ENCODE measurements at regions not wholly inside any gene's neighbourhood (a gene's known extent, or its start where the extent isn't known, plus 50 kb on each side); places are given as distances from the start of the nearest gene placed in this dataset.
"Not testable (repeated sequence)": the region's sequence is repeated elsewhere in the genome, so short reads cannot be mapped to it uniquely, and the experiment has no call there.

GRCh38 chr20:53685070-53685595 lies 91.5 kb upstream of the ZNF217 start:
- DNase-seq, result no peak

GRCh38 chr20:53683506-53683905 lies 89.9 kb upstream of the ZNF217 start:
- no peak for DNase-seq

- DNase-seq, result no peak
These were observed 87.9 kb upstream of the ZNF217 start for GRCh38 chr20:53681352-53682212.

- DNase-seq, result no peak
These were observed 86.1 kb upstream of the ZNF217 start for GRCh38 chr20:53679597-53680309.

- no peak for DNase-seq
These were observed 85.5 kb upstream of the ZNF217 start for GRCh38 chr20:53678990-53679596.

GRCh38 chr20:53678315-53678989 lies 84.8 kb upstream of the ZNF217 start:
- no peak for DNase-seq

- no peak for DNase-seq
These were observed 84.0 kb upstream of the ZNF217 start for GRCh38 chr20:53677447-53678314.

GRCh38 chr20:53676987-53677386 lies 83.3 kb upstream of the ZNF217 start:
- no peak for DNase-seq

GRCh38 chr20:53676519-53676822 lies 82.8 kb upstream of the ZNF217 start:
- DNase-seq, result no peak

GRCh38 chr20:53672484-53673129 lies 79.0 kb upstream of the ZNF217 start:
- DNase-seq, result no peak

GRCh38 chr20:53671370-53671769 lies 77.7 kb upstream of the ZNF217 start:
- DNase-seq, result no peak

GRCh38 chr20:53669517-53670313 lies 76.1 kb upstream of the ZNF217 start:
- DNase-seq, result not testable (repeated sequence)

- DNase-seq, result no peak
These were observed 75.4 kb upstream of the ZNF217 start for GRCh38 chr20:53668992-53669391.

- no peak for DNase-seq
These were observed 72.5 kb upstream of the ZNF217 start for GRCh38 chr20:53666144-53666543.

- no peak for DNase-seq
These were observed 70.5 kb upstream of the ZNF217 start for GRCh38 chr20:53664121-53664520.

- not testable (repeated sequence) for DNase-seq
These were observed 69.9 kb upstream of the ZNF217 start for GRCh38 chr20:53663521-53663920.

- DNase-seq, result no peak
These were observed 69.0 kb upstream of the ZNF217 start for GRCh38 chr20:53662595-53662994.

GRCh38 chr20:53660947-53661381 lies 67.3 kb upstream of the ZNF217 start:
- no peak for DNase-seq

- no peak for DNase-seq
These were observed 66.7 kb upstream of the ZNF217 start for GRCh38 chr20:53660078-53660909.

GRCh38 chr20:53658973-53659372 lies 65.3 kb upstream of the ZNF217 start:
- DNase-seq, result no peak
